HEK293 (cell line): ENCODE measurements at regions not wholly inside any gene's neighbourhood (a gene's known extent, or its start where the extent isn't known, plus 50 kb on each side); places are given as distances from the start of the nearest gene placed in this dataset.

Experiments
- CTCF ChIA-PET: fragments of 350-600 bp; formaldehyde crosslinking; extraction: SDS; loops from one replicate; lab custom pipeline; 2021; ENCODE audit warnings: antibody characterized with exemption; lab: Yijun Ruan, JAX
- POLR2A ChIA-PET: fragments of 300-600 bp; formaldehyde crosslinking; extraction: SDS; loops from one replicate; lab custom pipeline; 2020; ENCODE audit warnings: antibody characterized with exemption, inconsistent platforms; lab: Yijun Ruan, JAX
- H3K27ac ChIP-seq: fragments of 200-500 bp; sonication (Bioruptor generic); 2 replicates; pipeline ENCODE4 v1.5.1; 2014; ENCODE audit warnings: low read depth, low read length, control low read depth, inconsistent platforms; ENCODE audit errors: extremely low read depth
- H3K36me3 ChIP-seq, 2 experiments: fragments of 200-500 bp in 1 of 2; sonication (Bioruptor generic) in 1 of 2; 1 replicate in 1 of 2; 2 replicates in 1 of 2; pipeline ENCODE4 v1.5.1; 2014 to 2017; ENCODE audit warnings: inconsistent platforms in 2 of 2, low read length in 2 of 2; ENCODE audit not compliant: control insufficient read depth in 2 of 2, insufficient read depth in 1 of 2
- H3K4me1 ChIP-seq: fragments of 200-500 bp; sonication (Bioruptor generic); 2 replicates; pipeline ENCODE4 v1.5.1; 2014; ENCODE audit warnings: mild to moderate bottlenecking, low read length, inconsistent platforms; ENCODE audit not compliant: control insufficient read depth, insufficient read depth
- H3K4me3 ChIP-seq: 2 replicates; pipeline ENCODE4 v1.5.1; 2011; ENCODE audit warnings: low read depth, mild to moderate bottlenecking, control low read depth, low read length, moderate library complexity
- H3K9me3 ChIP-seq: fragments of 200-500 bp; sonication (Bioruptor generic); 2 replicates; pipeline ENCODE4 v1.5.1; 2014; ENCODE audit warnings: low read depth, low read length, inconsistent platforms; ENCODE audit not compliant: control insufficient read depth, insufficient read depth
- BCL11A ChIP-seq: fragments of 450-650 bp; formaldehyde crosslinking; IDR thresholded peaks from 2 replicates; pipeline ENCODE4 v1.5.1; 2016; ENCODE audit warnings: low read depth, missing biosample characterization, missing genetic modification characterization
- GFI1B ChIP-seq: fragments of 450-650 bp; formaldehyde crosslinking; IDR thresholded peaks from 2 replicates; pipeline ENCODE4 v1.5.1; 2016; ENCODE audit warnings: missing biosample characterization, missing genetic modification characterization
- GLIS1 ChIP-seq: fragments of 450-650 bp; formaldehyde crosslinking; IDR thresholded peaks from 2 replicates; pipeline ENCODE4 v1.5.1; 2016; ENCODE audit warnings: missing biosample characterization, missing genetic modification characterization
- MEIS1 ChIP-seq: sonication (generic); formaldehyde crosslinking; IDR thresholded peaks from 2 replicates; pipeline ENCODE4 v1.8.1; 2022; ENCODE audit warnings: missing genetic modification reagents, mild to moderate bottlenecking, borderline replicate concordance
- SETDB1 ChIP-seq: IDR thresholded peaks from one replicate; pipeline ENCODE4 v1.6.1; 2017; ENCODE audit warnings: mild to moderate bottlenecking, low read length, moderate library complexity, mixed read lengths; ENCODE audit not compliant: insufficient read length
- SP3 ChIP-seq: fragments of 450-650 bp; formaldehyde crosslinking; IDR thresholded peaks from 2 replicates; pipeline ENCODE4 v1.5.1; 2016; ENCODE audit warnings: missing biosample characterization, missing genetic modification characterization
- YY2 ChIP-seq: fragments of 450-650 bp; formaldehyde crosslinking; IDR thresholded peaks from 2 replicates; pipeline ENCODE4 v1.5.1; 2016; ENCODE audit warnings: missing biosample characterization, missing genetic modification characterization
- ZBTB48 ChIP-seq: fragments of 450-650 bp; formaldehyde crosslinking; IDR thresholded peaks from 2 replicates; pipeline ENCODE4 v1.5.1; 2016; ENCODE audit warnings: missing biosample characterization, missing genetic modification characterization
- ZBTB8A ChIP-seq: fragments of 450-650 bp; formaldehyde crosslinking; IDR thresholded peaks from 2 replicates; pipeline ENCODE4 v1.5.1; 2016; ENCODE audit warnings: missing biosample characterization, missing genetic modification characterization
- ZFP41 ChIP-seq: fragments of 450-650 bp; formaldehyde crosslinking; IDR thresholded peaks from 2 replicates; pipeline ENCODE4 v1.5.1; 2016; ENCODE audit warnings: missing biosample characterization, missing genetic modification characterization, borderline replicate concordance
- ZNF292 ChIP-seq: fragments of 450-650 bp; formaldehyde crosslinking; IDR thresholded peaks from 2 replicates; pipeline ENCODE4 v1.5.1; 2016; ENCODE audit warnings: low read depth, missing biosample characterization, missing genetic modification characterization, borderline replicate concordance
- ZNF37A ChIP-seq: fragments of 450-650 bp; IDR thresholded peaks from 2 replicates; pipeline ENCODE4 v1.5.1; 2018; ENCODE audit warnings: missing biosample characterization, missing genetic modification characterization
- ZNF391 ChIP-seq: fragments of 450-650 bp; formaldehyde crosslinking; IDR thresholded peaks from 2 replicates; pipeline ENCODE4 v1.5.1; 2016; ENCODE audit warnings: low read depth, missing biosample characterization, missing genetic modification characterization, borderline replicate concordance
- ZNF404 ChIP-seq: fragments of 450-650 bp; formaldehyde crosslinking; IDR thresholded peaks from 2 replicates; pipeline ENCODE4 v1.5.1; 2017; ENCODE audit warnings: missing biosample characterization, missing genetic modification characterization
- ZNF416 ChIP-seq: fragments of 450-650 bp; formaldehyde crosslinking; IDR thresholded peaks from 2 replicates; pipeline ENCODE4 v1.5.1; 2016; ENCODE audit warnings: missing biosample characterization, missing genetic modification characterization
- ZNF48 ChIP-seq: fragments of 450-650 bp; formaldehyde crosslinking; IDR thresholded peaks from 2 replicates; pipeline ENCODE4 v1.5.1; 2016; ENCODE audit warnings: missing biosample characterization, missing genetic modification characterization
- ZNF521 ChIP-seq: fragments of 450-650 bp; formaldehyde crosslinking; IDR thresholded peaks from 2 replicates; pipeline ENCODE4 v1.5.1; 2017; ENCODE audit warnings: missing biosample characterization, mild to moderate bottlenecking, missing genetic modification characterization
- ZNF530 ChIP-seq: fragments of 450-650 bp; formaldehyde crosslinking; IDR thresholded peaks from 2 replicates; pipeline ENCODE4 v1.5.1; 2016; ENCODE audit warnings: low read depth, missing biosample characterization, missing genetic modification characterization
- ZNF629 ChIP-seq: fragments of 450-650 bp; formaldehyde crosslinking; IDR thresholded peaks from 2 replicates; pipeline ENCODE4 v1.5.1; 2017; ENCODE audit warnings: missing biosample characterization, missing genetic modification characterization
- ZNF654 ChIP-seq: fragments of 450-650 bp; formaldehyde crosslinking; IDR thresholded peaks from 2 replicates; pipeline ENCODE4 v1.5.1; 2016; ENCODE audit warnings: low read depth, missing biosample characterization, missing genetic modification characterization
- ZNF660 ChIP-seq: fragments of 450-650 bp; IDR thresholded peaks from 2 replicates; pipeline ENCODE4 v1.5.1; 2018; ENCODE audit warnings: missing biosample characterization, mild to moderate bottlenecking, missing genetic modification characterization
- TF ChIP-seq, protein P1 (sequence below): fragments of 450-650 bp; formaldehyde crosslinking; conservative IDR thresholded peaks from 2 replicates; pipeline ENCODE4 v1.5.1; 2016; ENCODE audit warnings: low read depth, missing biosample characterization, missing genetic modification characterization
- TF ChIP-seq, protein P2 (sequence below): fragments of 450-650 bp; formaldehyde crosslinking; IDR thresholded peaks from 2 replicates; pipeline ENCODE4 v1.5.1; 2016; ENCODE audit warnings: missing biosample characterization, missing genetic modification characterization
- TF ChIP-seq, protein P3 (sequence below): fragments of 450-650 bp; formaldehyde crosslinking; IDR thresholded peaks from 2 replicates; pipeline ENCODE4 v1.5.1; 2017; ENCODE audit warnings: missing biosample characterization, mild to moderate bottlenecking, missing genetic modification characterization, moderate library complexity

DNA sequence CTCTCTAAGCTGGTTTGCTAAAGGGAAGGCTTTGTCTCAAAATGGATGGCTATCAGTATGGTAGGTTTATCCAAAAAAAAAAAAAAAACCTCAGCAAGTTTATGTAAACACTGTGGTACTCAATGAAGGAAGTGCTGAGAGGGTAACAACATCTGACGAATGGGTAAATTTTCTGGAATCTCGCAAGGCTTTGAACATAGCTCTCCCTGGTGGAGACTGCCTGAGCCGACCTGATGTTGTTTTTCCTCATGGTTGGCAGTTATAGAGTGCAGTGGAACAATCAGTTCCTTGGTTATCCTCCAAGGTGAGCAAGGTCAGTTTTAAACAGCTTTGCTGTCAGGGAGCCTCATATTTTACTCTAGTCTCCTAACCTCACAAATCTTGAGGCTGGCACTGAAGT lies 94.6 kb downstream of the ZPLD1 start:
- H3K9me3 ChIP-seq: no peaks in the 10 kb centered on the region
- no peaks in the 10 kb centered on the region for H3K4me1 ChIP-seq
- ChIA-PET POLR2A (no interaction called here), CTCF (interaction anchor here (0.6 to 7.6 kb wide), 9 partner anchors 13 to 464 kb away, joined by 3 to 61 read pairs (median 4); no protein-coding TSS in a partner anchor)
- TF ChIP-seq ZNF654: peak; percentile 34
- no peak for TF ChIP-seq ZNF629 (tag by site-specific recombination)
- no peak overlapping the region for H3K4me3 ChIP-seq
- H3K36me3 ChIP-seq: no peaks in the 10 kb centered on the region
- H3K27ac ChIP-seq: no peak overlapping the region

DNA sequence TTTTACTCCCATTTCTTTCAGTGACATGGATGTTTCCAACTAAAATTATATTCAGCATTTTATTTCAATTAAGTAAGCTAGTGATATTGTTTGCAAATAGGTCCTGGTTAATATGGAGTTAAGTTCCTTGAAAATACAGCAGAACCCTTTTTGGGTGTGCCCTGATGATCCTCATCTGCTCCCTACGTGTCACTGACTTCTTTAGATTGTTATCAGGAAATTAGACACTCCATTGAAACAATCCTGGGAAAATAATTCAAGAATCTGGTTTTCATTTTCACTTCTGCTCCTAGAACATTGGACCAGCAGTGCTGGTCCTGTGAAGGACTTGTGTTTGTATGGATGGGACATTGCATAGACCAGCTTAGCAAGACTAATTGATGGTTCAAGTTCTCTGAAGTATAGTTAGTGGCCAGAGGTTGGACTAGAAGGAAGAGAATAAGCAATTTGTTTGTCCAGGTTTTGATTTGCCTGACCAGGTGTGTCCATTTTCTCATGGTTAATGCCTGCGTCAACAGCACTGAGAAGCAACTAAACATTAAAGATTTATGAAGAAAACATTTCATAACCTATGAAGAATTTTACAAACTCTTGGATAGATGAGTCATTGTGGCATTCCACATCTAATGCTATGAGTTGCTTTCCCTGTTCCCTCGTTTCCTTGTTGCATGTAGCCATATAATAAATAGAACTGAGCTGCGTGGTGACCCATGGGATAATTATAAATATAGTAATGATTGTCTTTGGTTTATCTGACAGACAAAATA lies 95.8 kb downstream of the ZPLD1 start:
- CTCF ChIA-PET: interaction anchor here (7.6 kb wide), 1 partner anchor 302 kb away, joined by 61 read pairs; no protein-coding TSS in a partner anchor
- TF ChIP-seq ZBTB8A (tag by site-specific recombination): no peak
- no peak for TF ChIP-seq ZNF292 (tag by site-specific recombination)
- TF ChIP-seq ZFP41 (tag by site-specific recombination): no peak
- TF ChIP-seq GLIS1: no peak
- no peak for TF ChIP-seq ZNF37A
- TF ChIP-seq, protein P1, sequence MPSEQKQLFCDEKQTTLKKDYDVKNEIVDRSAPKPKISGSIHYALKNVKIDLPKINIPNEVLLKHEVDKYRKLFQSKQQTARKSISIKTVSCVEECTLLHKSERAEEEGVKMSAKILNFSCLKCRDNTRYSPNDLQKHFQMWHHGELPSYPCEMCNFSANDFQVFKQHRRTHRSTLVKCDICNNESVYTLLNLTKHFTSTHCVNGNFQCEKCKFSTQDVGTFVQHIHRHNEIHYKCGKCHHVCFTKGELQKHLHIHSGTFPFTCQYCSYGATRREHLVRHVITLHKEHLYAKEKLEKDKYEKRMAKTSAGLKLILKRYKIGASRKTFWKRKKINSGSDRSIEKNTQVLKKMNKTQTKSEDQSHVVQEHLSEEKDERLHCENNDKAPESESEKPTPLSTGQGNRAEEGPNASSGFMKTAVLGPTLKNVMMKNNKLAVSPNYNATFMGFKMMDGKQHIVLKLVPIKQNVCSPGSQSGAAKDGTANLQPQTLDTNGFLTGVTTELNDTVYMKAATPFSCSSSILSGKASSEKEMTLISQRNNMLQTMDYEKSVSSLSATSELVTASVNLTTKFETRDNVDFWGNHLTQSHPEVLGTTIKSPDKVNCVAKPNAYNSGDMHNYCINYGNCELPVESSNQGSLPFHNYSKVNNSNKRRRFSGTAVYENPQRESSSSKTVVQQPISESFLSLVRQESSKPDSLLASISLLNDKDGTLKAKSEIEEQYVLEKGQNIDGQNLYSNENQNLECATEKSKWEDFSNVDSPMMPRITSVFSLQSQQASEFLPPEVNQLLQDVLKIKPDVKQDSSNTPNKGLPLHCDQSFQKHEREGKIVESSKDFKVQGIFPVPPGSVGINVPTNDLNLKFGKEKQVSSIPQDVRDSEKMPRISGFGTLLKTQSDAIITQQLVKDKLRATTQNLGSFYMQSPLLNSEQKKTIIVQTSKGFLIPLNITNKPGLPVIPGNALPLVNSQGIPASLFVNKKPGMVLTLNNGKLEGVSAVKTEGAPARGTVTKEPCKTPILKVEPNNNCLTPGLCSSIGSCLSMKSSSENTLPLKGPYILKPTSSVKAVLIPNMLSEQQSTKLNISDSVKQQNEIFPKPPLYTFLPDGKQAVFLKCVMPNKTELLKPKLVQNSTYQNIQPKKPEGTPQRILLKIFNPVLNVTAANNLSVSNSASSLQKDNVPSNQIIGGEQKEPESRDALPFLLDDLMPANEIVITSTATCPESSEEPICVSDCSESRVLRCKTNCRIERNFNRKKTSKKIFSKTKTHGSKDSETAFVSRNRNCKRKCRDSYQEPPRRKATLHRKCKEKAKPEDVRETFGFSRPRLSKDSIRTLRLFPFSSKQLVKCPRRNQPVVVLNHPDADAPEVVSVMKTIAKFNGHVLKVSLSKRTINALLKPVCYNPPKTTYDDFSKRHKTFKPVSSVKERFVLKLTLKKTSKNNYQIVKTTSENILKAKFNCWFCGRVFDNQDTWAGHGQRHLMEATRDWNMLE (tag by site-specific recombination): no peak
- TF ChIP-seq YY2: no peak
- no peak for TF ChIP-seq ZBTB48
- TF ChIP-seq ZNF416 (tag by site-specific recombination): no peak
- no peak for TF ChIP-seq SP3
- no peak for TF ChIP-seq SETDB1
- TF ChIP-seq ZNF521 (tag by site-specific recombination): no peak
- TF ChIP-seq GFI1B: no peak
- TF ChIP-seq ZNF404: no peak
- TF ChIP-seq ZNF530 (tag by site-specific recombination): no peak
- TF ChIP-seq, all 188 proteins: peak for 0

DNA sequence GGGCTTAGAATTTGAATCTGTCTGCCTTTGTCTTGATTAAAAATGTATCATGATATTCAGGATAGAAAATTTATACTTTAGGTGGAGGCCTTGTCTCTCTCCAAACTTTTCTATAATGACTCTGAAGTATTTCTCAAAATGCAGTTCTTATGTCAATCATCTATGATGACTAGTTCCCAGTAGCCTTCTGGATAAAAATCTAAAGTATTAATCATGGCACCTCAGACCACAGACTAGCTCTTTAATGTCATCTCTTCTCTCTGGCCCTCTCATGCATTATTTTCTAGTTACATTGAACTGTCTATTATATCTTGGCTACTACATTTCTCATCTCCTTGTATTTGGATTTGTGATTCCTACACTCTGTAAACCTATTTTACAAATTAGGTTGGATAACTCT lies 96.9 kb downstream of the ZPLD1 start:
- Histone ChIP-seq H3K9me3 (no peaks in the 10 kb centered on the region), H3K4me1 (no peaks in the 10 kb centered on the region), H3K4me3 (no peak overlapping the region), H3K27ac (no peak overlapping the region), H3K36me3 (no peaks in the 10 kb centered on the region)
- POLR2A ChIA-PET: no interaction called here
- CTCF ChIA-PET: interaction anchor here (1.0 kb wide), 1 partner anchor 303 kb away, joined by 3 read pairs; no protein-coding TSS in a partner anchor
- TF ChIP-seq ZNF660 (tag by site-specific recombination) (no peak), BCL11A (tag by site-specific recombination) (no peak), ZNF48 (tag by site-specific recombination) (no peak), MEIS1 (CRISPR knock-in tag) (no peak), ZNF391 (tag by site-specific recombination) (no peak)
- TF ChIP-seq, protein P2, sequence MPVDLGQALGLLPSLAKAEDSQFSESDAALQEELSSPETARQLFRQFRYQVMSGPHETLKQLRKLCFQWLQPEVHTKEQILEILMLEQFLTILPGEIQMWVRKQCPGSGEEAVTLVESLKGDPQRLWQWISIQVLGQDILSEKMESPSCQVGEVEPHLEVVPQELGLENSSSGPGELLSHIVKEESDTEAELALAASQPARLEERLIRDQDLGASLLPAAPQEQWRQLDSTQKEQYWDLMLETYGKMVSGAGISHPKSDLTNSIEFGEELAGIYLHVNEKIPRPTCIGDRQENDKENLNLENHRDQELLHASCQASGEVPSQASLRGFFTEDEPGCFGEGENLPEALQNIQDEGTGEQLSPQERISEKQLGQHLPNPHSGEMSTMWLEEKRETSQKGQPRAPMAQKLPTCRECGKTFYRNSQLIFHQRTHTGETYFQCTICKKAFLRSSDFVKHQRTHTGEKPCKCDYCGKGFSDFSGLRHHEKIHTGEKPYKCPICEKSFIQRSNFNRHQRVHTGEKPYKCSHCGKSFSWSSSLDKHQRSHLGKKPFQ (tag by site-specific recombination): no peak
- TF ChIP-seq, protein P3, sequence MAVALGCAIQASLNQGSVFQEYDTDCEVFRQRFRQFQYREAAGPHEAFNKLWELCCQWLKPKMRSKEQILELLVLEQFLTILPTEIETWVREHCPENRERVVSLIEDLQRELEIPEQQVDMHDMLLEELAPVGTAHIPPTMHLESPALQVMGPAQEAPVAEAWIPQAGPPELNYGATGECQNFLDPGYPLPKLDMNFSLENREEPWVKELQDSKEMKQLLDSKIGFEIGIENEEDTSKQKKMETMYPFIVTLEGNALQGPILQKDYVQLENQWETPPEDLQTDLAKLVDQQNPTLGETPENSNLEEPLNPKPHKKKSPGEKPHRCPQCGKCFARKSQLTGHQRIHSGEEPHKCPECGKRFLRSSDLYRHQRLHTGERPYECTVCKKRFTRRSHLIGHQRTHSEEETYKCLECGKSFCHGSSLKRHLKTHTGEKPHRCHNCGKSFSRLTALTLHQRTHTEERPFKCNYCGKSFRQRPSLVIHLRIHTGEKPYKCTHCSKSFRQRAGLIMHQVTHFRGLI (tag by site-specific recombination): no peak

More for the DNA sequence above, 95.8 kb downstream of the ZPLD1 start:
- Histone ChIP-seq H3K4me1 (no peaks in the 10 kb centered on the region), H3K9me3 (no peaks in the 10 kb centered on the region), H3K36me3 (no peaks in the 10 kb centered on the region), H3K4me3 (no peak overlapping the region), H3K27ac (no peak overlapping the region)
- POLR2A ChIA-PET: no interaction called here
